ENCODE measurements at regions not wholly inside any gene's neighbourhood (a gene's known extent, or its start where the extent isn't known, plus 50 kb on each side); places are given as distances from the start of the nearest gene placed in this dataset.

- TF ChIP-seq EZH2 (IDR thresholded peaks at IDR 0.05; ENCODE audit: insufficient read depth, poor library complexity, severe bottlenecking) (no peak), EZH2phosphoT487 (IDR thresholded peaks at IDR 0.05; ENCODE audit: insufficient read depth, low read depth) (no peak)
Measured at GRCh38 chr4:31192341-31192740, 472.2 kb downstream of the PCDH7 start.
